K562 (cell line): ENCODE measurements at regions not wholly inside any gene's neighbourhood (a gene's known extent, or its start where the extent isn't known, plus 50 kb on each side); places are given as distances from the start of the nearest gene placed in this dataset.

Experiments
- ATAC-seq: fragments of 200-7000 bp; cut with Tn5 transposase; 3 replicates; pipeline ENCODE4 v1.9.1; 2020; ENCODE audit warnings: moderate library complexity
- BruUV-seq: library from RNA; stranded (reverse); fragments of 400-500 nt; replicated peaks from 2 replicates; lab custom pipeline; 2021; lab: Mats Ljungman, UMichigan
- CTCF ChIA-PET: fragments of 300-600 bp; formaldehyde crosslinking; extraction: SDS; loops from one replicate; lab custom pipeline; 2021; ENCODE audit warnings: low intra/inter-chr PET ratio; lab: Yijun Ruan, JAX
- POLR2A ChIA-PET: fragments of 300-600, 350-650 bp; sonication (Branson Sonifier 250); formaldehyde crosslinking; extraction: SDS; loops from one replicate; lab custom pipeline; 2021; ENCODE audit warnings: antibody characterized with exemption, inconsistent platforms; lab: Yijun Ruan, JAX
- DNase-seq, 4 experiments: peaks; one replicate each; pipeline versions ENCODE4 v3.0.0 to v3.0.0-alpha.2; 2011 to 2018; ENCODE audit warnings: low spot score in 3 of 4, mixed read lengths in 3 of 4; ENCODE audit errors: extremely low read depth in 1 of 4
- FAIRE-seq: peaks from 2 replicates; lab custom pipeline; 2011; peaks lifted over from hg19 to GRCh38; lab: Jason Lieb, UNC
- H2AFZ ChIP-seq: 2 replicates; pipeline ENCODE4 v1.6.0; 2011; ENCODE audit warnings: low read depth, low read length, control low read depth, inconsistent platforms
- H3K27ac ChIP-seq: fragments of 200-600 bp; 3 replicates; pipeline ENCODE4 v1.8.0; 2011; ENCODE audit warnings: low read depth, mild to moderate bottlenecking, control low read depth, inconsistent platforms, low read length, moderate library complexity, mixed read lengths; ENCODE audit errors: extremely low read depth
- H3K27me3 ChIP-seq, 2 experiments: fragments of 300-600 bp in 1 of 2; 2 replicates in 1 of 2; 3 replicates in 1 of 2; pipeline versions ENCODE4 v1.6.0 to v1.8.0; 2011; ENCODE audit warnings: inconsistent platforms in 2 of 2, low read length in 2 of 2, mild to moderate bottlenecking in 1 of 2, mixed read lengths in 1 of 2, moderate library complexity in 1 of 2; ENCODE audit not compliant: control insufficient read depth in 2 of 2, insufficient read depth in 2 of 2
- H3K36me3 ChIP-seq: fragments of 300-600 bp; 3 replicates; pipeline ENCODE4 v1.8.0; 2011; ENCODE audit warnings: mild to moderate bottlenecking, low read length, inconsistent platforms; ENCODE audit not compliant: control insufficient read depth, insufficient read depth
- H3K4me1 ChIP-seq, 2 experiments: fragments of 200-600 bp in 1 of 2; replicated peaks in 1 of 2; 2 replicates in 1 of 2; 3 replicates in 1 of 2; pipeline versions ENCODE4 v1.5.1 to v1.8.0; 2011; ENCODE audit warnings: inconsistent platforms in 2 of 2, low read length in 2 of 2, mild to moderate bottlenecking in 1 of 2, mixed read lengths in 1 of 2, moderate library complexity in 1 of 2; ENCODE audit not compliant: control insufficient read depth in 2 of 2, insufficient read depth in 2 of 2
- H3K4me2 ChIP-seq: 2 replicates; pipeline ENCODE4 v1.6.1; 2011; ENCODE audit warnings: low read length, control low read depth, inconsistent platforms, mixed read lengths; ENCODE audit not compliant: insufficient read depth
- H3K4me3 ChIP-seq: fragments of 200-600 bp; sonication (generic), shearing (Covaris generic); 2 replicates; pipeline ENCODE4 v1.5.1; 2016; ENCODE audit warnings: control low read depth, inconsistent platforms
- H3K79me2 ChIP-seq: fragments of 200-600 bp; 3 replicates; pipeline ENCODE4 v1.8.0; 2011; ENCODE audit warnings: low read length, inconsistent platforms; ENCODE audit not compliant: control insufficient read depth, insufficient read depth
- H3K9ac ChIP-seq, 2 experiments: 2 replicates each; pipeline versions ENCODE4 v1.6.0 to v1.6.1; 2011; ENCODE audit warnings: low read depth in 2 of 2, low read length in 2 of 2, control low read depth in 1 of 2, inconsistent platforms in 1 of 2, mild to moderate bottlenecking in 1 of 2, mixed read lengths in 1 of 2; ENCODE audit not compliant: insufficient read depth in 1 of 2
- H3K9me1 ChIP-seq: one replicate; pipeline ENCODE4 v1.6.0; 2011; ENCODE audit warnings: inconsistent platforms, mild to moderate bottlenecking, low read length, moderate library complexity; ENCODE audit not compliant: control insufficient read depth, insufficient read depth
- H3K9me3 ChIP-seq: replicated peaks from 2 replicates; pipeline ENCODE4 v1.5.1; 2011; ENCODE audit warnings: low read depth, low read length, inconsistent platforms; ENCODE audit not compliant: control insufficient read depth, insufficient read depth
- H4K20me1 ChIP-seq: replicated peaks from 2 replicates; pipeline ENCODE4 v1.6.1; 2011; ENCODE audit warnings: low read length, inconsistent platforms, mixed read lengths; ENCODE audit not compliant: control insufficient read depth, insufficient read depth
- C11orf30 ChIP-seq: fragments of 450-650 bp; IDR thresholded peaks from 2 replicates; pipeline ENCODE4 v1.6.1; 2016; ENCODE audit warnings: low read depth, mild to moderate bottlenecking
- CEBPB ChIP-seq: fragments of 450-650 bp; IDR thresholded peaks from 2 replicates; pipeline ENCODE4 v1.6.1; 2016; ENCODE audit warnings: missing genetic modification characterization, missing compliant biosample characterization
- CEBPG ChIP-seq, 3 experiments: fragments of 200-800 bp in 1 of 3; sonication (Bioruptor generic) in 1 of 3; sonication (generic) in 1 of 3; formaldehyde crosslinking in 1 of 3; IDR thresholded peaks in 2 of 3; conservative IDR thresholded peaks in 1 of 3; 2 replicates each; pipeline versions ENCODE4 v1.6.1 to v1.8.0; 2016 to 2022; ENCODE audit warnings: missing compliant biosample characterization in 2 of 3, missing genetic modification characterization in 2 of 3, mild to moderate bottlenecking in 1 of 3, missing genetic modification reagents in 1 of 3
- FOXA1 ChIP-seq: fragments of 450-650 bp; IDR thresholded peaks from 2 replicates; pipeline ENCODE4 v1.6.1; 2016; ENCODE audit warnings: mild to moderate bottlenecking, borderline replicate concordance
- KLF16 ChIP-seq: IDR thresholded peaks from 2 replicates; pipeline ENCODE4 v1.6.1; 2016; ENCODE audit warnings: antibody characterized with exemption
- MAFG ChIP-seq: fragments of 450-650 bp; conservative IDR thresholded peaks from 2 replicates; pipeline ENCODE4 v1.6.1; 2016; ENCODE audit warnings: missing genetic modification characterization, missing compliant biosample characterization
- MAFK ChIP-seq: IDR thresholded peaks from 2 replicates; pipeline ENCODE4 v1.6.1; 2011; ENCODE audit warnings: low read length, improper control_type of control experiment
- ZNF316 ChIP-seq: fragments of 450-650 bp; IDR thresholded peaks from 2 replicates; pipeline ENCODE4 v1.6.1; 2016
- WGBS: fragments of 100-300 bp; shearing (Covaris generic); methylation state at CpG from one replicate; pipeline ENCODE4 v1.1.6; 2016; ENCODE audit warnings: low coverage, mixed read lengths; ENCODE audit not compliant: insufficient coverage; ENCODE audit errors: missing lambda C conversion rate; 5-methylcytosine and 5-hydroxymethylcytosine counted together
- in situ Hi-C: fragments of 300-500 bp; cut with MboI; formaldehyde crosslinking; loops from 4 replicates; pipeline ENCODE4 v1.15.0; 2018; ENCODE audit warnings: inconsistent platforms, mixed read lengths
- intact Hi-C: fragments of 100-400 bp; cut with micrococcal nuclease; formaldehyde crosslinking; loops from 2 replicates; pipeline ENCODE4 v1.14.2; 2022

DNA sequence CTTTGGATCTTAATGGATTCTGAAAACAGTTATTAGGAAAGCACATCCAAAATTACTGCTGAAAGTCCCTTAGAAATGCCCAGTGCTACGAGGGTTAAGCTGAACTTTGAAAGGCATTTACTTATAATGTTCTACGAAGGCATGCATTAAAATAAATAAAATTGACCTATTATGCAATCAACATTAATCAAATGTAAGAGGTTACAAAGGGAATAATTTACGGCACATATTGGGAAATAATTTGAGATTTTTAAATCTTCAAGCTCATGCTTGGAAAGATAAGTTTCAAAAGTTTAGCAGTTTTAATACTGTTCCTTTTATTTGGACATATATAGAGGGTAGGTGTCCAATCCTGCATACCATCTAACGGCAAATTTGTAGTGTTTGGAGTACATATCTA lies 1564.1 kb upstream of the DDX18 start:
- CTCF ChIA-PET, result no interaction called here
- Histone ChIP-seq H3K4me1 (no peaks in the 10 kb centered on the region), H3K9me1 (no peaks in the 10 kb centered on the region), H3K79me2 (no peaks in the 10 kb centered on the region), H3K4me2 (no peak overlapping the region), H3K9ac (no peak overlapping the region), H4K20me1 (no peaks in the 10 kb centered on the region), H3K27me3 (no peaks in the 10 kb centered on the region), H3K27ac (no peak overlapping the region), H3K9me3 (no peaks in the 10 kb centered on the region), H3K36me3 (no peaks in the 10 kb centered on the region), H3K4me3 (no peak overlapping the region), H2AFZ (no peak overlapping the region)
- in situ Hi-C loops (no loop called here), intact Hi-C loops (no loop called here)
- FAIRE-seq, result no peak
- no TSS peak for BruUV-seq
- DNase-seq, result no peak
- POLR2A ChIA-PET, result no interaction called here
- TF ChIP-seq CEBPB (tag), result 0 out of 2 replicates have a peak, but pooled peaks have one; percentile 10
- TF ChIP-seq FOXA1, result no peak
- no peak for TF ChIP-seq CEBPG (CRISPR knock-in tag; IDR thresholded peaks at IDR 0.05)
- TF ChIP-seq CEBPG (tag; conservative IDR thresholded peaks at IDR 0.05 in 1 of 2, IDR thresholded peaks at IDR 0.05 in 1 of 2), result peak in 1 of 2 experiments; percentile 50; a peak in 1 of 4 replicates
- no peak for ATAC-seq
- 2% methylated on average over 4 of the region's 4 CpGs for WGBS

GRCh38 chr2:116264872-116265271 lies 1549.6 kb upstream of the DDX18 start:
- WGBS, result 3% methylated on average over 5 of the region's 5 CpGs
- TF ChIP-seq MAFG (tag), result 0 out of 2 replicates have a peak, but pooled peaks have one; percentile 14
- TF ChIP-seq MAFK, result 0 out of 2 replicates have a peak, but pooled peaks have one; percentile 11
- no peak for TF ChIP-seq KLF16
- TF ChIP-seq ZNF316, result peak; percentile 30; the same call in 1 of the 2 replicates
- TF ChIP-seq C11orf30, result peak; percentile 8; the same call in 1 of the 2 replicates
- TF ChIP-seq, all 486 proteins: peak for 4
- Histone ChIP-seq H3K9me3 (0 out of 2 replicates have a peak, but pooled peaks cover 1% of the 10 kb centered on the region), H3K4me2 (no peak overlapping the region), H2AFZ (no peak overlapping the region), H3K36me3 (no peaks in the 10 kb centered on the region), H3K4me3 (no peak overlapping the region), H3K9me1 (no peaks in the 10 kb centered on the region), H3K27me3 (no peaks in the 10 kb centered on the region), H3K27ac (no peak overlapping the region), H4K20me1 (no peaks in the 10 kb centered on the region), H3K9ac (no peak overlapping the region), H3K79me2 (no peaks in the 10 kb centered on the region), H3K4me1 (no peaks in the 10 kb centered on the region)
- no TSS peak for BruUV-seq
- ATAC-seq (no peak), DNase-seq (no peak), FAIRE-seq (no peak)
- in situ Hi-C loops, result no loop called here
- ChIA-PET POLR2A (no interaction called here), CTCF (no interaction called here)
- intact Hi-C loops, result no loop called here
